HCT116 (cell line): ENCODE measurements at regions not wholly inside any gene's neighbourhood (a gene's known extent, or its start where the extent isn't known, plus 50 kb on each side); places are given as distances from the start of the nearest gene placed in this dataset.

Experiments used
- ATAC-seq: fragments of 200-7000 bp; cut with Tn5 transposase; 2 replicates; pipeline ENCODE4 v1.9.1; 2020; ENCODE audit warnings: mild to moderate bottlenecking, moderate library complexity
- BruUV-seq: library from RNA; stranded (reverse); fragments of 400-500 nt; replicated peaks from 2 replicates; lab custom pipeline; 2021; lab: Mats Ljungman, UMichigan
- CTCF ChIA-PET: fragments of 300-600 bp; sonication (Branson Sonifier 250); formaldehyde crosslinking; loops from one replicate; lab custom pipeline; 2021; ENCODE audit warnings: antibody characterized with exemption; lab: Charles Lee
- POLR2A ChIA-PET: fragments of 300-600, 350-600 bp; sonication (Branson Sonifier 250); formaldehyde crosslinking; loops from one replicate; lab custom pipeline; 2021; ENCODE audit warnings: antibody characterized with exemption; lab: Charles Lee
- RAD21 ChIA-PET, 2 experiments: fragments of 300-600 bp; sonication (Branson Sonifier 250); formaldehyde crosslinking; loops; one replicate each; lab custom pipeline; 2023; ENCODE audit warnings: low total read pairs in 2 of 2; ENCODE audit not compliant: uncharacterized antibody in 2 of 2, unreplicated experiment in 2 of 2, low non-redundant PET in 1 of 2; lab: Charles Lee
- DNase-seq: peaks from one replicate; pipeline ENCODE4 v3.0.0-alpha.2; 2010; ENCODE audit warnings: low read depth, low spot score
- H2AFZ ChIP-seq: fragments of 200-600 bp; shearing (Covaris generic), sonication (generic); 2 replicates; pipeline ENCODE4 v1.6.1; 2017; ENCODE audit warnings: low read depth, mixed run types, mixed read lengths, antibody characterized with exemption, low read length; ENCODE audit not compliant: poor library complexity, severe bottlenecking
- H3K27ac ChIP-seq: 2 replicates; pipeline ENCODE4 v1.5.1; 2012; ENCODE audit warnings: low read depth, low read length
- H3K27me3 ChIP-seq: fragments of 200-600 bp; sonication (generic); 2 replicates; pipeline ENCODE4 v1.6.1; 2016; ENCODE audit warnings: mixed run types, low read length, mixed read lengths; ENCODE audit not compliant: insufficient read depth
- H3K36me3 ChIP-seq, 2 experiments: fragments of 200-500 bp in 1 of 2; fragments of 200-600 bp in 1 of 2; sonication (Bioruptor generic) in 1 of 2; sonication (generic) in 1 of 2; 2 replicates each; pipeline versions ENCODE4 v1.5.1 to v1.6.1; 2014 to 2016; ENCODE audit warnings: low read length in 2 of 2, inconsistent platforms in 1 of 2, mixed read lengths in 1 of 2, mixed run types in 1 of 2; ENCODE audit not compliant: insufficient read depth in 2 of 2, control insufficient read depth in 1 of 2
- H3K4me1 ChIP-seq, 2 experiments: fragments of 200-600 bp in 1 of 2; sonication (generic) in 1 of 2; 2 replicates each; pipeline versions ENCODE4 v1.5.1 to v1.6.1; 2012 to 2017; ENCODE audit warnings: low read length in 2 of 2, inconsistent platforms in 1 of 2, mild to moderate bottlenecking in 1 of 2, mixed read lengths in 1 of 2, mixed run types in 1 of 2, moderate library complexity in 1 of 2; ENCODE audit not compliant: insufficient read depth in 2 of 2, control insufficient read depth in 1 of 2
- H3K4me2 ChIP-seq: fragments of 200-600 bp; sonication (generic); 2 replicates; pipeline ENCODE4 v1.6.1; 2017; ENCODE audit warnings: mixed run types, low read length, mixed read lengths
- H3K4me3 ChIP-seq, 2 experiments: fragments of 200-600 bp in 1 of 2; sonication (generic) in 1 of 2; replicated peaks in 1 of 2; 2 replicates each; pipeline ENCODE4 v1.5.1; 2011 to 2016; ENCODE audit warnings: low read length in 2 of 2, control low read depth in 1 of 2, low read depth in 1 of 2, mild to moderate bottlenecking in 1 of 2, mixed read lengths in 1 of 2, mixed run types in 1 of 2
- H3K79me2 ChIP-seq: fragments of 200-600 bp; sonication (generic); 2 replicates; pipeline ENCODE4 v1.6.1; 2017; ENCODE audit warnings: mild to moderate bottlenecking, mixed run types, low read length, moderate library complexity, mixed read lengths; ENCODE audit not compliant: insufficient read depth
- H3K9ac ChIP-seq: fragments of 200-600 bp; sonication (generic); 2 replicates; pipeline ENCODE4 v1.6.1; 2016; ENCODE audit warnings: low read length, mixed read lengths
- H3K9me2 ChIP-seq: fragments of 200-600 bp; sonication (generic), shearing (Covaris generic); 2 replicates; pipeline ENCODE4 v1.6.1; 2017; ENCODE audit warnings: mixed run types, mild to moderate bottlenecking, moderate library complexity; ENCODE audit not compliant: insufficient read depth
- H3K9me3 ChIP-seq, 2 experiments: fragments of 200-500 bp in 1 of 2; fragments of 200-600 bp in 1 of 2; sonication (Bioruptor generic) in 1 of 2; sonication (generic) in 1 of 2; 2 replicates each; pipeline ENCODE4 v1.6.1; 2014 to 2017; ENCODE audit warnings: low read length in 2 of 2, mixed read lengths in 2 of 2, inconsistent platforms in 1 of 2, low read depth in 1 of 2, mild to moderate bottlenecking in 1 of 2, mixed run types in 1 of 2, moderate library complexity in 1 of 2; ENCODE audit not compliant: control insufficient read depth in 1 of 2, insufficient read depth in 1 of 2
- H4K20me1 ChIP-seq: fragments of 200-600 bp; sonication (generic), shearing (Covaris generic); 2 replicates; pipeline ENCODE4 v1.6.1; 2017; ENCODE audit warnings: mixed run types, mild to moderate bottlenecking, moderate library complexity; ENCODE audit not compliant: insufficient read depth
- ATF3 ChIP-seq: IDR thresholded peaks from 2 replicates; pipeline ENCODE4 v1.6.1; 2012
- CBX3 ChIP-seq: IDR thresholded peaks from 2 replicates; pipeline ENCODE4 v1.6.1; 2012; ENCODE audit warnings: low read depth
- CEBPB ChIP-seq: IDR thresholded peaks from 2 replicates; pipeline ENCODE4 v1.6.1; 2012; ENCODE audit warnings: low read depth
- EGR1 ChIP-seq: IDR thresholded peaks from 2 replicates; pipeline ENCODE4 v1.6.1; 2012; ENCODE audit warnings: low read depth
- EZH2 ChIP-seq: fragments of 200-600 bp; sonication (generic); IDR thresholded peaks from 2 replicates; pipeline ENCODE4 v1.6.1; 2017; ENCODE audit warnings: antibody characterized with exemption, mixed run types
- EZH2phosphoT487 ChIP-seq: fragments of 200-600 bp; IDR thresholded peaks from 2 replicates; pipeline ENCODE4 v1.6.1; 2018; ENCODE audit warnings: antibody characterized with exemption, borderline replicate concordance
- FOSL1 ChIP-seq: IDR thresholded peaks from 2 replicates; pipeline ENCODE4 v1.6.1; 2012; ENCODE audit warnings: low read depth
- MAX ChIP-seq: IDR thresholded peaks from 2 replicates; pipeline ENCODE4 v1.6.1; 2012
- POLR2A ChIP-seq: IDR thresholded peaks from 2 replicates; pipeline ENCODE4 v1.7.0; 2011; ENCODE audit warnings: borderline replicate concordance; ENCODE audit not compliant: insufficient read depth, insufficient read length; ENCODE audit errors: extremely low read depth
- POLR2AphosphoS5 ChIP-seq: IDR thresholded peaks from 2 replicates; pipeline ENCODE4 v1.6.1; 2011; ENCODE audit warnings: mild to moderate bottlenecking, low read depth, low read length, moderate library complexity
- SIN3A ChIP-seq: IDR thresholded peaks from 2 replicates; pipeline ENCODE4 v1.6.1; 2012; ENCODE audit warnings: low read depth
- SP1 ChIP-seq: IDR thresholded peaks from 2 replicates; pipeline ENCODE4 v1.6.1; 2012; ENCODE audit warnings: low read depth
- SRF ChIP-seq: IDR thresholded peaks from 2 replicates; pipeline ENCODE4 v1.6.1; 2012; ENCODE audit warnings: low read depth
- TCF7L2 ChIP-seq: IDR thresholded peaks from 2 replicates; pipeline ENCODE4 v1.7.0; 2011; ENCODE audit warnings: borderline replicate concordance, inconsistent platforms; ENCODE audit not compliant: insufficient read depth, insufficient read length; ENCODE audit errors: extremely low read depth
- YY1 ChIP-seq: IDR thresholded peaks from 2 replicates; pipeline ENCODE4 v1.6.1; 2011; ENCODE audit warnings: low read length, low read depth, moderate library complexity, mild to moderate bottlenecking; ENCODE audit not compliant: insufficient replicate concordance; ENCODE audit errors: extremely low read depth
- ZBTB33 ChIP-seq: IDR thresholded peaks from 2 replicates; pipeline ENCODE4 v1.6.1; 2011; ENCODE audit warnings: mild to moderate bottlenecking, low read length, moderate library complexity; ENCODE audit not compliant: insufficient replicate concordance; ENCODE audit errors: extremely low read depth
- intact Hi-C: fragments of 100-400 bp; cut with micrococcal nuclease; formaldehyde crosslinking; loops from 2 replicates; pipeline ENCODE4 v1.10.0; 2022

- intact Hi-C loops, result no loop called here
- Histone ChIP-seq H3K79me2 (no peaks in the 10 kb centered on the region), H3K9me3 (peaks cover 0 to 15% of the 10 kb centered on the region in 2 experiments; a peak in 3 of 4 replicates), H3K27ac (no peak overlapping the region), H3K4me2 (no peak overlapping the region), H3K9ac (no peak overlapping the region), H3K36me3 (no peaks in the 10 kb centered on the region), H3K4me3 (no peak overlapping the region), H3K4me1 (no peaks in the 10 kb centered on the region), H3K27me3 (no peaks in the 10 kb centered on the region), H2AFZ (no peak overlapping the region), H4K20me1 (no peaks in the 10 kb centered on the region), H3K9me2 (no peaks in the 10 kb centered on the region)
- ChIA-PET CTCF (no interaction called here), POLR2A (no interaction called here), RAD21 (no interaction called here)
- no peak for TF ChIP-seq CBX3
- TF ChIP-seq SIN3A, result no peak
- TF ChIP-seq YY1, result no peak
- no peak for TF ChIP-seq TCF7L2
- TF ChIP-seq ZBTB33, result no peak
- TF ChIP-seq SRF, result no peak
- no peak for TF ChIP-seq EGR1
- TF ChIP-seq MAX, result no peak
- TF ChIP-seq ATF3, result no peak
- no peak for TF ChIP-seq EZH2
- TF ChIP-seq CEBPB, result no peak
- TF ChIP-seq SP1, result no peak
- TF ChIP-seq POLR2AphosphoS5, result no peak
- no peak for TF ChIP-seq EZH2phosphoT487
- TF ChIP-seq POLR2A, result no peak
- TF ChIP-seq FOSL1, result no peak
- DNase-seq (no peak), ATAC-seq (no peak)
- no TSS peak for BruUV-seq
Measured at GRCh38 chr14:85165094-85165493, 364.9 kb upstream of the FLRT2 start.
